ENCODE measurements at regions not wholly inside any gene's neighbourhood (a gene's known extent, or its start where the extent isn't known, plus 50 kb on each side); places are given as distances from the start of the nearest gene placed in this dataset.

GRCh38 chr4:129862461-129862860 is 766.5 kb downstream of the C4orf33 start:
- ATAC-seq (ENCODE audit: low FRiP score) (no peak), DNase-seq (ENCODE audit: low spot score) (no peak)
- no peak for TF ChIP-seq CTCF (IDR thresholded peaks at IDR 0.05)

- DNase-seq (ENCODE audit: low spot score) (no peak), ATAC-seq (ENCODE audit: low FRiP score) (no peak)
- TF ChIP-seq CTCF (IDR thresholded peaks at IDR 0.05) = no peak
Measured at GRCh38 chr4:129863206-129863605, 767.3 kb downstream of the C4orf33 start.

GRCh38 chr4:129883996-129884395 is 788.0 kb downstream of the C4orf33 start:
- TF ChIP-seq CTCF (IDR thresholded peaks at IDR 0.05) = no peak
- ATAC-seq (ENCODE audit: low FRiP score) = no peak
- no peak for DNase-seq (ENCODE audit: low spot score)

- DNase-seq (ENCODE audit: low spot score) (no peak), ATAC-seq (ENCODE audit: low FRiP score) (no peak)
- TF ChIP-seq CTCF (IDR thresholded peaks at IDR 0.05) = no peak
Measured at GRCh38 chr4:129897111-129897510, 801.2 kb downstream of the C4orf33 start.

GRCh38 chr4:129899849-129900248 is 803.9 kb downstream of the C4orf33 start:
- DNase-seq (ENCODE audit: low spot score) (no peak), ATAC-seq (ENCODE audit: low FRiP score) (no peak)
- TF ChIP-seq CTCF (IDR thresholded peaks at IDR 0.05) = no peak

GRCh38 chr4:129900430-129900953 is 804.5 kb downstream of the C4orf33 start:
- no peak for TF ChIP-seq CTCF (IDR thresholded peaks at IDR 0.05)
- DNase-seq (ENCODE audit: low spot score) = no peak
- ATAC-seq (ENCODE audit: low FRiP score) = no peak

GRCh38 chr4:129901205-129901604 is 805.3 kb downstream of the C4orf33 start:
- DNase-seq (ENCODE audit: low spot score) (no peak), ATAC-seq (ENCODE audit: low FRiP score) (no peak)
- no peak for TF ChIP-seq CTCF (IDR thresholded peaks at IDR 0.05)

Data from omental fat pad (tissue), 3 donors.